HG03135 (cell line): ENCODE measurements at regions not wholly inside any gene's neighbourhood (a gene's known extent, or its start where the extent isn't known, plus 50 kb on each side); places are given as distances from the start of the nearest gene placed in this dataset.

Experiments used
- ATAC-seq: cut with Tn5 transposase; IDR thresholded peaks from one replicate; pipeline ENCODE4 v1.9.1; 2021; ENCODE audit warnings: mild to moderate bottlenecking, moderate library complexity; ENCODE audit not compliant: unreplicated experiment

DNA sequence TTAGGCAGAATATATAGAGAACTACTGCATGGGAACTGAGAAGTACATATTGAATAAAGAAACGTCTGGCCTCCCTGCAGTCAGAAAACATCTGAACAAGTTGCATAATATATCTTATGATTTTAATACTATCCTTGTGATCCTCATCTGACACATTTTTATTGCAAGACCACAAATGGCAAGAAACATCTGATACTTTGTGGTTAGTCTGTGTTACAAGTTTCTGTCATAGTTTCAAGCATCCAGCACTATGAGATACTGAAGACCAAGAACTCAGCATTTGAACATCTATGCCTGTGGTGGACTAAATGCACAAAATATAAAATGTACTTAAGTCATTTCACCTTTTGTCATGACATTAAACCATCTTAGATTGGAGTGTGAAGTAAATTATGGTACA is 1175.8 kb upstream of the MIR17HG start:
- ATAC-seq: no peak

DNA sequence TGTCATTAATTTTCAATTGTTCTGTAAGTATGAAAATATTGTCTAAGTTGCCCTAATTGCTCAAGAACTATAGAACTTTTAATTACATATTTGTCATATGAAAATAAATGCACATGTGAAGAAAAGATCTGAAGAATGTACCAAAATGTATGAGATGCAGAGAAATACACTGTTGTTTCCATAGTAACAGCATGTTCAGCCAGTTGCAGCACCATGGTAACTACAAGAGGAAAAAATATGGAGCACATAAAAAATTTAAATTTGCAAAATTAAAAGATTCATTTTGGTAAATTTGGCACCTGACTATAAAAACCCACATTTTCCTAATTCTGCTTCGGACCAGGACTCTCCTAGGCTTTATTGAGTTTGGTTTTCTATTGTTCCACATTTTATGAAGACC is 1170.0 kb upstream of the MIR17HG start:
- ATAC-seq: no peak

DNA sequence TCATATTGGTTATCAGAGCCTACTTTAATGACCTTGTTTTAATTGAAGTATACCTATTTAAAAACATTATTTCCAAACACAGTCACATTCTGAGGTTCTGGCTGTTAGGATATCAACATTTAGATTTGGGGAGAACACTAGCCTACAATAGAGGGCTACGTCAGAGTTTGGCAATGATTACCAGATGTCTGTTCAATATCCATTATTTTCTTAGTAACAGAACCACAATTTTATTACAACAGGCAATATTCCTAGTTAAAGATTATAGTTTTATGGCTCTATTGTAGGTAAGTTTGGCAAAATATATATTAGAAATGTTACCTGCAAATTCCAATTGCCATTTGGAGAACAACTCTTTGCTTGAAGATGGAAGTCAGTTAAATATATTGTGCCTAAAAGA is 1163.1 kb upstream of the MIR17HG start:
- ATAC-seq: no peak

DNA sequence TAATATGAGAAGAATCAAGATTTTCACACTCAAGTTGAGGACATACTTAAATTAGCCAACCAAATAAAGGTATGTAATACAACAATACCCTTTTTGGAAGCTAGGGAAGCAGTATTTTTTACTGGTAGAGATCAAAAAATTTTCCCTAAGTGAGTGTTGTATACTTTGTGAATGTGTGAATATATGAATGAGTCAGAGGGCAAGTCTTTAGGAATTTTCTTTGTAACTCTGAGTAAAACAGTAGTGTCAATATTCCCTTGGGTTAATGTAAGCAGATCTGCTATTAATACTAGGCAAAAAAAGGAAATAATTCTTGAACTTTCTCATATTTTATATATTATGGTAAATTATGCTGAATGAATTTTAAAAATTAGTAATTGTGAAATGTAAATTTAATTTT is 1161.8 kb upstream of the MIR17HG start:
- no peak for ATAC-seq

DNA sequence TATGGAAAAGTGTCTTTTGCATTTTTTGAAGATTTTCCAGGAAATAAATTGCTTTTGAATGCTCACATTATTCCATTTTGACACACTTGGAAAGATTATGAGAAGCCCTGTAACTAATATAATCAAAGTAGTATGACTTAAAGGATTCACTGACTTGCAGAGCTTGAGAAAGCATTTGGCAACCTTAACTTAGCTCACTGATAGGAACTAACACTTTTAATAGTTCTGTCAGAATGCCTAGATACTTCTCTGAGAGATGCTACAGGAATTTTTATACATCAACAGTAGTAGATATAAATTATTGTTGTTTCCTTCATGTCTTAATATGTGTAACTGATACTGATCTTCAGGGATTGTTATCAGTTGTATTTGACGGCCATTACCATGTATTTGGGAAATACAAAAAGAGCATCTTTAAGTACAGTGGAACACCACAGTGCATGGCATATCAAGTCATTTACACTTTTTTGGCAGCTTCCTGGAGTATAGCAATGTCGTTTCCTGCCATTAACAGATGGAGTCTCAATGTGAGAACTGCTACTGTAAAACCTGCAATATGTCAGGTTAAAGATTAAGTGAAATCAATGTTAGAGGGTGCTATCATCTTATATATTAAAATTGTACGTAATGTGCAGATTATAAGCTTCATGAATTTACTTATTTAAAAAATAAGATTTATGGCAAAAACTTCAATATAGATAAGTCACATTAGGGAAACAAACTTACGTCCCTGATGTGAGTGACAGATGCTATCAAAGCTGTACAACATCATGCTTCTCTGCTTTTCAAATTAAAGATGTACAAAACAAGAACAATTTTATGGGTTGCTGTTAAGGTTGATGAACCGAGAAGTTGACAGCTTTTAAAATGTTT is 1159.8 kb upstream of the MIR17HG start:
- ATAC-seq: no peak

DNA sequence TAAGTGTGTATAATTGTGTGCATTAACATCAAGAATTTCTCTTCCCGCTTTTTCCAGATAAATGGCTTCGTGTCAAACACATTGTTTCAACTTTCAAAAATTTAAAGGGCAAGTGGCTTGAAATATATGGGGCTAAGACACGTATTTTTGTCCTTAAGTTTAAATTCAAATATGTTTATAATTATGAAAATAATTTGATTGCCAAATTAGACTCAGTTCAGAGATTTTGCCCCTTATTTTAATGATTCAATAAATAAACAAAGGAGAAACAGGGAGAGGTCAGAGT is 1159.2 kb upstream of the MIR17HG start:
- no peak for ATAC-seq

DNA sequence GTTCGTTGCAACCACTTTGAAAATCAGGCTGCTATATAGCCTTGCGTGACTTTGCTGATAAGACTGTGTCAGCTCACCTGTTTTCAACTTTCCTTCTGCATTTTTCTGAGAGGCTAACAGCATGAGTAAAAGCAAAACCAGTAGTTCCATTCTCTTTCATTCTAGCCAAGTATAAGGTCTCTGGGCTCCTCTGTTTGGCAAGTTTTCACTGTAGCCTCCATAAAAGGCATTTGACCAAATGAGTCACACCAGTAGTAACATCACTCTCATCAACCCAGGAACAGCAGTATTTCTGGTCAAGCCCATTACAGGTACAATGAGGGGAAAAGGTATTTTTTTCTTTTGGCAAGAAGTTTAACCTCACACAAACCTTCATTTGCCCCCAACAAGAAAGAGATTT is 1149.8 kb upstream of the MIR17HG start:
- ATAC-seq: no peak

DNA sequence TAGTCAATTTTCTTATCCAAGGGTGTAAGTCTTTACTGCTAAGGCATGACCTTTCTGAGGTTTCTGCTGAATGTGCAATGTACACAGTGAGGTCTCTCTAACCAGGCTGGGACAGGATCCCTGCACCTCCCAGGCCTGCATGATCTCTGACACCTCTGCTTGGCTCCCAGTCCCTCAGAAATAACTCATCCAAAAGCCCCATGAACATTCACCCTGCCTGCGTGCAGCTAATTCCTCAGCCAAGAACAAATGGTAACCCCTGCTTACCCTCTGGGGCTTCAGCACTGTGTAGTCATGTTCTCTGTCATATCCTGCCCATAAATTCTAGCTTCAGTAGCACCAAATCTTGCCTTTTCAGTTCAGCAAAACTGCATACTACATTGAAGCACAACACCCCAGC is 1146.3 kb upstream of the MIR17HG start:
- no peak for ATAC-seq

DNA sequence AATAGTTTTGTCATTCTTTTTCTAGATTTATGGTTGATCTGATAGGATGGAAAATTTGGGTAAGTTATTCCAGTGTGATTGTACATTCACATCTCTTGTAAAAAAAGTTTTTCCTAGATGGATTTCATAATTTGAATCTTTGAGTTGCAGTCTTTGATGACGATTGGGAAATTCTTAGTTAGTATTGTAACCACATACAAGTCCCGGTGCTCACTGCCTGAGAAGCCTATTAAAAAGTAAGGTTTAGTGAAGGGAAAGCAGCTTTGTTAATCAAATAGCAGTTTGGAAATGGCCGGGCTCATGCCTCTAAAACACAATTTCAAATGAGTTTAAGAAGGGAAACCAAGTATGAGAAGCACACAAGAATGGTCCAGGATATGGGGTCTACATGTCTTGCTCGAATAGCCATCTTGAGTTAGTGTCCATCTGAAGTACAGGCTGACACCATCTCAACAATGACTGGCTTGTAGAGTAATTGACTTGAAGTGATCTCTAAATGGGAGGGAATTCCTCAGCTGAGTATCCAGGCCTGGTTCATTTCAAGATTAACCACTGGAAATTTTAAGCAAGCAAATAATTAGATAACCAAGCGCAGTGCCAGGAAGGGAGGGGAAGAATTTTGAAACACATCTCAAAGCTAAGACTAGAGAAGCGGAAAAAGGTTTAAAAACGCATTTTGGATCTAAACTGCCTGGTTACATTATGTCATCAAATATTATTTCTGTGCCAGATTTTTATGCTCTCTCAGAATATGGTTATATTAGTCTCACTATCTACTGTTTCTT is 1145.6 kb upstream of the MIR17HG start:
- ATAC-seq: no peak

DNA sequence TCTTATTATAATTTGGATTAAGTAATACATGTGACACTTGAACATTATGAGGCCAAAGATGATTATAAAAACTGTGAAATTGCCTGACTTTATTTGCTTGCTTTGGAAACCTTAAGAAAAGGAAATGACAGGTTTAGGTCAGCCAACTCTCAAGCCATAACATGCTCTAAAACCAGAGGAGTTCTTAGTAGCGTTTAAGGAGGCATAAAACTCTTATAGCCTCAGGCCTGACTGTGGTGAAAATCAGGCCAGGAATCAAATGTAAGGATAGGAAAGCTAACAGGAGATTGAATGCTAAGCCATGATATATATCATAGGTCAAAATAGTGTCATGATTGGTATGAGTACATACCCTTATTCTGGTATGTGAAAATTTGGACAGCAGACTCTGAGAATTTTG is 1142.4 kb upstream of the MIR17HG start:
- no peak for ATAC-seq

DNA sequence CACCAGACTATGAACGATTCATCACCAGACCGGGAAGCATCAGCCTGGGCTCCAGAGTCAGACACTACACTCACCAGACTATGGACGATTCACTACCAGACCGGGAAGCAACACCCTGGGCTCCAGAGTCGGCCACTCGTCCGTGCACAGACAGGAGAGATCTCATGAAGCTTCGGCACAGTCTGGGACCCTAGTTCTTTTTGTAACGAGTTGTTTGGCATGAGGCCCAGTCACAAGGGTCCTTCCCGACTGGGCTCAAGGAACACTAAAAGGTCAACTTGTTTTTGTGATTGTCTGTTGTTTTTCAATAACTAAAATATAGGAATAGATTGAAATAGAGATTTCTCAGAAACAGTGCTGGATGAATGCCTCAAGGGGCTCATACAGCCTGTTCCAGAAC is 1141.6 kb upstream of the MIR17HG start:
- ATAC-seq: no peak

DNA sequence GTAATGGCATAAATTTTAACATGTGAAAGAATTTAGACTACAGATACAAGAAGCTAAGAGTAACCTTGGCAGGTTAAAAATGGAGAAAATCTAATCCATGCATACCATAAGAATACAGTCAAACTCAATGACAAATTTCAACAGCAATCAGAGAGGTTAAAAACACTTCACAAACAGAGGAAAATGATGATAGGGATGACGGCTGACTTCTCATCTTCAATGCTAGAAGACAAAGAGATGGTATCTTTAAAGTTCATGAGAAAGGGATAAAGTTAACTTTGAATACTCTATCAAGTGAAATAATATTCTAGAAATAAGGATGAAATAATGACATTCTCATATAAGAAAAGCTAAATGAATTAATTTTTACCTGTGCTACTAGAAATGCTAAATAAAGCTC is 1130.2 kb upstream of the MIR17HG start:
- no peak for ATAC-seq

DNA sequence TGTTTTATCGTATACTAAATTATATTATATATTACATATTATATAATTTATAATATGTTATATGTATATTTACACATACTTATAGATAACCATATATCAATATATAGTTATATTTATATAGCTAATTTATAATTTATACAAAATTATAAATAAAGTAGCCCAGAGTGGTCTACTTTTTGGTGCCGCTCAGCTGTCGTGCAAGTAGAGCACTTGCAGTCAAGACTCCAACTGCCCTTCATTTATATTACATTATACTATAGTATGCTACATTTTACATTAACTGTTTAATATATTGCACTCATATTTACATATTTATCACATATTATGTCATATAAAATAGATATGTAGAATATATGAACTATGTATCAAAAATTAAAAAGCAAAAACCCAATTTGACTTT is 1124.7 kb upstream of the MIR17HG start:
- ATAC-seq: no peak

DNA sequence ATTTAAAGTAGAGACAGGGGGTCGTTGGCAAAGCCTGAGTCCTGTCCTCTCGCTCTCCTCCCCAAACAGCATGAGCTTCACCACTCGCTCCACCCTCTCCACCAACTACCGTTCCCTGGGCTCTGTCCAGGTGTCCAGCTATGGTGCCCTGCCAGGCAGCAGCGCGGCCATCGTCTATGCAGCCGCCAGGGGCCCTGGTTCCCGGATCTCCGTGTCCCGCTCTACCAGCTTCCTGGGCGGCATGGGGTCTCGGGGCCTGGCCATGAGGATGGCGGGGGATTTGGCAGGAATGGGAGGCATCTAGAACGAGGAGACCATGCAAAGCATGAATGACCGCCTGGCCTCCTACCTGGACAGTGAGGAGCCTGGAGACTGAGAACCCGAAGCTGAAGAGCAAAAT is 1117.2 kb upstream of the MIR17HG start:
- no peak for ATAC-seq

DNA sequence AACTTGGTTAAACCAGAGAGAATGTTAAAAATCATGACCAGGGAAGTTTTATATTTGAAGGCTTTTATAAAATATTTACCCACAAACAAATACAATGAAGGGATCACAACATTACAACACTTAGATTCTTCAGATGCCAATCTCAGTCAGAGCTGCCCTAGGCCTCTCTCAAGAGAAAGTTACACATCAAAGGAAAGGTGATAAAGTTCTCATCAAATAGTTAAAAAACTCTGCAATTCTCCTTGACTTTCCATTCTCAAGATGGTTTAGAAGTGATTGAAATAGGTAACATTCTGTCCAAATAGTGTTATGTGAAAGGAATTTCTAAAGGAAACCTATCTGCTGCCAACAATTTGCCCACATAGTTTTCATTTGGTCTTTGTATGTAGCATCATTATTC is 1115.2 kb upstream of the MIR17HG start:
- no peak for ATAC-seq

DNA sequence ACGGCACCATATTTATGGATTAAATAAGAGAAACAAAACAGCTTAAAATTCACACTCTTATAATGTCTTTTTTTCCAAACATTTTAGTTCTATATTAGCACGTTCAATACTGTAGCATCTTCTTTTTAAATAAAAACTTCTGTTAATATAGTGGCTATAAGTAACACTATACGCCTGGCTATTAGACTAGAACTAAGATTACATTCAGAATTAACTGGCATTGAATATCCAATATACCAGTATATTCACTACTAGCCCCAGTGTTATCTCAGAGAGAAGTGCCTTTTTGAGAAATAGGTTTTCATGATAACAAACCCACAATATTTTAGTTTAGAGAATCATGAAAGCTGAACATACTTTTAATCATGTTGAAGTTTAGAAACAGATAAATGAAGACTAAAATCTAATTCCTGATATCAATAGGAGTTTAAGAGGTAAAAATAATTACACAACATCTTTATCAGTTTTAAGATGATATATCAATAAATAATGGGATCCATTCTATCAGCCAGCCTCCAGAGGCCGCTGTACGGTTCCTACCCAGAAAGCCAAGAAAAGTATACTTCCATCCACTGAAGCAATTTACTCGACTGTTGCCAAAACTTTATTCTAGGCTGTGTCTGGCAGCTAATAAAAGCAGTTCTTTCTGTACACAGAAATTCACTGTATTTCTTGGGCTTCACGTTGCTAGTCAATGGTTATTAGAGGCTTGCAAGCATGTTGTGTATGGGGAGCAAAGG is 1113.4 kb upstream of the MIR17HG start:
- no peak for ATAC-seq

DNA sequence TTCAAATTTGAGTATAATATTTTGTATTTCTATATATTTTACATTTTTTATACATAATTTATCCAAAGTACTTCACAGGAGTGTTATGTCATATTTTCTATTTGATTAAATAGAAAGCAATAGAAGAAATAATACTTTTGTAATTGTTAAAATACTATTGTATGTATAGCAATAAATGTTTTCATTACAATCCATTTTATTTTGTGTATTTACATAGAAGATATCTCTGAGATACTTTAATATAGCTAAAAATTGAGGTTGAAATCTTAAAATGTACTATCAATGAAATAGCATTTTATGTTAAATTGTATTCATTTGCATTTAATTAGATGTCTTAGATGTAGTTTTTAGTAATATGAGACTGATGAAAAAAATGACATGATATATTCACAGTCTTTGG is 1109.6 kb upstream of the MIR17HG start:
- ATAC-seq: no peak

DNA sequence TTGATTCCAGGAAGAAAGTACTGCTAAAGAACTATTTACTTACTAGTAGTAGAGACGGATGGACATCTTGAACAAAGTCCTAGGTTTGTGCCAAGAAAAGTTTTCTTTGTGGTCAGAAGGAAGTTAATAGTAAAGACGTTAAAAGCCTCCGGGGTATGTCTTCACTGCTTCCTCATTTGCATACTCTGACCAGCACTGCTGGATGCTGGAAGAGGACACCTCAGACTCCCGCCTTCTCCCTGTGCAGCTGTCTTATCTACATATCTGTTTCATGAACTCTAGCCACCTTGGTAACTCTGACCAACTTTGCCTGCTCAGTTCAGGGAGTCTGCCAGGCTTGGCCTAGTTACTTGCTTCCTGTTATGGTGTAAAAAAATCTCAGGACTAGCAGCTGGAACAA is 1109.1 kb upstream of the MIR17HG start:
- no peak for ATAC-seq

DNA sequence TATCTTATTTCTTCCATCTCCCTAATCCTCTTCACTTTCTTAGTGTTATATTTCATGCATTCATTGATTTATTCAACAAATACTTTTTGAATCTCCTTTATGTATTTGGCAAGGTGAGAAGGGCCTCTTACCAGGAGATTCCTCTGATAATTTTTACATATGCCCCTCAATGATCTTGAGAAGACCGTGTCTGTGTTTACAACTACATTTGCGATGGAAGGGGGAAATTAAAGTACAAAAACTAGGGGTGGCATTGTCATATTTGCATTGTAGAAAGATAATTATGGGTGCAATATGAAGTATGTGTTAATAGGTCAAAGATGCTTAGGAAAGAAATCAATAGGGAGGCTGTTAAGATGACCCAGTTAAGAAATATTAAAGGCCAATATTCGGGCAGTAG is 1108.4 kb upstream of the MIR17HG start:
- ATAC-seq: no peak

DNA sequence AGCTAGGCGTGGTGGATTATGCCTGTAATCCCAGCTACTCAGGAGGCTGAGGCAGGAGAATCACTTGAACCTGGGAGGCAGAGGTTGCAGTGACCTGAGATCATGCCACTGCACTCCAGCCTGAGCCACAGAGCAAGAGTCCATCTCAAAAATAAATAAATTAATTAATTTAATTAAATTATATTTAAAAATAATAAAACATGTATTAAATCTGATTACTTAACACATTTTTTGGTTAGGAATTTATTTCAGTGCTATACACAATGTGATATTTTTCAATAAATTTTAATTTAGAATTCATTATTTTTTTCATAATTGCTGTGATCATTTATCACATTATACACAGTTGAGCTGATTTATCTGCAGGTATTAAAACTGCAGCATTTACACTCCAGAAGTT is 1101.5 kb upstream of the MIR17HG start:
- no peak for ATAC-seq

DNA sequence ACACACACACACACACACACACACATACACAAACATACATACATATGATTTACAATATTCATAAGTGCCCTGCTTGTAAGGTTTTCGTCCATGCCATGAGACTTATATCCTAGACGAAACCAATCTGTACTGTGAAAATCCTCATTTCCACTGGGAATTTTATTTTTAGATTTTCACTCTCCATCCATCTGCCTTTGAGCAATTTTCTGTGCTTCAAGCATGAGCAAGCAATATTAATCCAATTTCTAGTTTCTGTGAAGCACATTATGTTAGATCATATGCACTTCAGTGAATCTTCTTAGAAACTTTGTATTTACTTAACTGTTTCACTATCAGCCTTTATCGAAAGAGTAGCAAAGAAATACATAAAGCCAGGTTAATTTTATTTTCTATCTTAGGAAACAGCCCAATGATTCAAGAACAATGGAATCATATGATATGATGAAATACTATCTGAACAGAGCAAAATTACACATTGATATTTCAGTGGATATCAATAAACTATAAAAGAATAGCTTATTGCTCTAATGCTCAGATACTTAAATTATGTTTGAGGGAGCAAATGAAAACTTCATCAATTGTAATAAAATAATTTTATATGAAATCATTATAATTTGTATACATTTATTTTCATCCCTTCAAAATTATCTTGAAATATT is 1100.7 kb upstream of the MIR17HG start:
- ATAC-seq: no peak
